Brain pericyte (primary cell): ENCODE measurements at regions not wholly inside any gene's neighbourhood (a gene's known extent, or its start where the extent isn't known, plus 50 kb on each side); places are given as distances from the start of the nearest gene placed in this dataset.

ENCODE experiments used
- DNase-seq: peaks from one replicate; pipeline ENCODE4 v3.0.0-alpha.2; 2012; ENCODE audit warnings: low read depth, low spot score

DNA sequence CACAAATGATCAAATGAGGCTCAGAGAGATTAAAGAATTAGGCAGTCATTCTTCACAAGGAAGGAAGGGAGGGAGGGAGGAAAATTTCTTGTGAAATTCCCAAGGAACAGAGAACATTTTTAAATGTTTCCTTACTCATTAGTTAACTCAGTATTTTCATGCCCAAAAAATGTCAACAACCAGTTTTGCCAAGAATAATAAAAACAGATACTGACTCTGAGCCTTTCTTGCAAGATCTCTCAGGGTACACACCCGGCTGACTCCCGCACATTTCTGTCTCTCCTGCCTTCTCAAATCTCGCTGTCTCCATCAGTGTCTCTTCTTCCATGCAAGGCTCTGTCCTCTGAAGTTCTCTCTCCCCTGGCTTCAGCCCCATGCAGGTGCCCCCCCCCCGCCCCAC lies 265.9 kb downstream of the TJP1 start:
- no peak for DNase-seq

DNA sequence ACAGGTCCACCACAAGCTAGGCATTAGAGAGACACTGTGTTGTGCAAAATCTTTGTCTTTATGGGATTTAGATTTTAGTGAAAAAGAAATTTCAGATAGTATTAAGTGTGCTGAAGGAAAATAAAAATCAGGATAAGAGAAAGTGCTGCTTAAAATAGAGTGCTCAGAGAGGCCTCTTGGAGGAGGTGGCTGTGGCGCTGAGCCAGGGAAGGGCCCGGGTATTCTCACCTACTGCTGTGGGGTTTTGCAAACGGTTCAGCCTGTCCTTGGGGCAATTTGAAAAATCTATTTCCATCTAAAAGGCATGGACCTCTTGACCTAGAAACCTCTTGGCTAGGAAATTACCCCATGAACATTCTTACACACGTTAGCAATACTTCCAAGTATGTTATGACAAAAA lies 267.7 kb downstream of the TJP1 start:
- no peak for DNase-seq

DNA sequence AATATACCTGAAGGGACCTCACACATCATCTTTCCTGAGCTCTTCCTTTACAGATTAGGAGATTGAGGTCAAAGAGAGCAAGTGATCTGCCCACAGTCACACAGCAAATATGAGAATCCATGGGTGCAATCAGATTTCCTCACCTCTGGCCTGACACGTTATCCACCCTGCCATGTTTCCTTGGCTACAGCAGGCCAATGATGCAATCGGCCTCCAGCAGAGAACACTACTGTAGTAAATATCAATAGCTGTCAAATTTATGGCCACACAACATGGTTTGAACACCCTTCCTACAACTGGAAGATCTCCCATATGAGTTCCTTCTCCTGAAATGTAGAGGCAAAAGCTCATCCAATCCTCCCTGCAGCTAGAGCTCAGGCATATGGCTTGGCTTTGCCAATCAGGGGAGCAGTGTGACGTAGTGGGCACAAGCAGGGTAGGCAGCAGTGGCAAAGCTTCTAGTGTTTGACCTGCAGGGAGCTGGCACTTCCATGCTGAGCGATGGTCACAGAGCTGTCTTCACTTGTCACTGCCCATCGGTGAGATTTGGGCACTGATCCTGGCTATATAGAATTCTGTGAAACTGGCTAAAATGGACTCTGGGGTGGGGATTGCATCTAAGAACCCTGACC lies 271.3 kb downstream of the TJP1 start:
- DNase-seq: no peak

DNA sequence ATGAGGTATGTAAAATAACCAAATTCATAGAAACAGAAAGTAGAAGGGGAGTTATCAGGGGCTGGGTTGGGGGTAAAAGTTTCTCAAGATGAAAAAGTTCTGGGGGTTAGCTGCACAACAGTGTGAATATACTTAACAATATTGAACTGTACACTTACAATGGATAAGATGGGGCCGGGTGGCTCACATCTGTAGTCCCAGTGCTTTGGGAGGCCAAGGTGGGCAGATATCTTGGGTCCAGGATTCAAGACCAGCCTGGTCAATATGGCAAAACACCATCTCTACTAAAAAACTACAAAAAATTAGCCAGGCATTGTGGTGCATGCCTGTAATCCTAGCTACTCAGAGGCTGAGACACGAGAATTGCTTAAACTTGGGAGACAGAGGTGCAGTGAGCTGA lies 274.3 kb downstream of the TJP1 start:
- DNase-seq: no peak

DNA sequence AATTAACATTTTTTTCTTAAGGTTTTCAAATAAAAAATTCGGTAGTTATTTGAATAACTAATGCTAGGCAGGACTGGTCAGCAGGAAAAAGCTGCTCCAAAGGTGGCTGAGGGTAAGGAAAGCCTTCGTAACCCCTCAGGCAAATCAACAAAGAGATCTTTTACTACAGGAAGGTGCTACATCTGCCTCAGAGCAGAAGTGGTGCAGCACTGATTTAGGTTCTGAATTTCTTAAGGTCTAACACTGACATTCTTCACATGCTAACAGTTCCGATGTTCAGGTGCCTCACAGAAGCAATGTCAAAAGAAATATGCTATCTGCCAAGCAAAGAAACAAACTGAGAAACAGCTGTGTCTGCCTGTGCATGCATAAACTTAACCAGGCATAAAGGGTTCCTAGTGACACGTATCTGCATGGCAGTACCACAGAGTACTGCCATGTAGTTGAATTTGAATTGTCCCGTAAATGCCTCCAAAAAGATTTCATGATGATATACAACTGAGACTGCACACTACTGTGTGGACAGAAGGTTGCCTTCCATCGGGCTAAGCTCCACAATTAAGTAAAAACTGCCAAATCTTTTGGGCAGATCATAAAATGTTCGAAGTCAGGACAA lies 275.0 kb upstream of the NSMCE3 start:
- no peak for DNase-seq

DNA sequence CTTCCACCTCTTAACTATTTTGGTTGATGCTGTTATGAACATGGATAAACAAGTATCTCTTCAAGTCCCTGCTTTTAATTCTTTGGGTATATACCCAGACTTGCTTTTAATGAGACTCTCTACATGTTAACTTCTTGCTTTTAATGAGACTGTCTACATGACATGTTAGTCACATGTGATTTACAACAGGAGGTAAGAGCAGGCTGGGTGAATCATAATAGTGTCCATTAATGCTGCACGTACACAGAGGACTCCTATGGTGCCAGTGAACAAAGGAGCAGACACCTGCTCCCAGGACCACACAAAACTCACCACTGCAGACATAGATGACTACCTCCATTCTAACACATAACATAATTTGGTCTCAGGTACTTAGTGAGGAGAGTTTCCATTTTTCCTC lies 273.4 kb upstream of the NSMCE3 start:
- no peak for DNase-seq

DNA sequence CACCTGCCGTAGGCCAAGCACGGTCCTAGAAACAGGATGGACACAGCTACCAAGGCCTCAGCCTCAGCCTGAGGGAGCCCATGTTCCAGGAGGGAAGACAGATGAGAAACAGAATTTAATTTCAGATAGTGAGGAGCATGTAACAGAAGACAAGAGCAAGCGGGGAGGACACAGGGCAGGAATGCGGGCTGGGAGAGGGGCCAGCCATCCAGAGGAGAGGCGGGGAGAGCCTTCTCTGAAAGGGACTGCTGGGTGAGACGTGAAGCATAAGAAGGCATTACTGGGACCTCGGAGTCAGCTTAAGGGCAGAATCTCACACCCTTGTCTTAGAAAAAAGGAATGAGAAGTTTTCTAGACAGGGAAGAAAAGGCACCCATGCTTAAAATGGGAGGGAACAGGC lies 271.7 kb upstream of the NSMCE3 start:
- no peak for DNase-seq

DNA sequence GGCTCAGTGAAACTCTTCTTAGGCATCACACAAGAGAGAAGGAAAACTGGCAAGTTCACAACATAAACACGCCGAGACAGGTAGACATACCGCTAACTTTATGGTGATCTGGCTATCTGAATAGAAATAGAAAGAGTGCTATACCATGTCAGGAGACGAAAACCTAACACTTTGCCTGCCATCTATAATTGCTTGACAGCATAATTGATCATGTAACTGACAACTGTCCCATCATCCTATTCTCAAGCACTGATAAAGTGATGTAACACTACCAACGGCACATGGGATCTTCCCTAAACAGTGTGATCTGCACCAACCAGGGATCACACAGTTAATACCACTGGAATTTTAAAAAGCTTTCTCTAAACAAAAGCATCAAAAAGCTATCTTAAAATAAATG lies 270.9 kb upstream of the NSMCE3 start:
- DNase-seq: no peak

DNA sequence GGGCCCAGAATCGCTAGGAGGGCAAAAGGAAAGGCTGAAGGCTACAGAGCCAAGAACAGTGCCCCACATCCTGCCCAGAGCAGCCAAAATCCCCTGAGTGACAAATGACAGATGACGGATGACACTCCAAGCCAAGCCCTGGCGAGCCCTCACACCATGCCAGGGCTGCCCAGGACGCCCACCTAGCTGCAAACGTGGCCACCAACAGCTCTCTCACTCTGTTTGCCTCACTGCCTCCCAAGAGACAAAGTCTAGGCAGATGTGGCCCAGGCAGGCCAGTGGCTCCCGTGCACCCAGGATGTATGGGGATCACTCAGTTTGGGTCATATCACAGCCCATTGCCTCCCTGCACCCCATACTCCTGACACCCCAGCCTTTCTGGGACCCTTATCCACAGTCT lies 270.1 kb upstream of the NSMCE3 start:
- DNase-seq: no peak

DNA sequence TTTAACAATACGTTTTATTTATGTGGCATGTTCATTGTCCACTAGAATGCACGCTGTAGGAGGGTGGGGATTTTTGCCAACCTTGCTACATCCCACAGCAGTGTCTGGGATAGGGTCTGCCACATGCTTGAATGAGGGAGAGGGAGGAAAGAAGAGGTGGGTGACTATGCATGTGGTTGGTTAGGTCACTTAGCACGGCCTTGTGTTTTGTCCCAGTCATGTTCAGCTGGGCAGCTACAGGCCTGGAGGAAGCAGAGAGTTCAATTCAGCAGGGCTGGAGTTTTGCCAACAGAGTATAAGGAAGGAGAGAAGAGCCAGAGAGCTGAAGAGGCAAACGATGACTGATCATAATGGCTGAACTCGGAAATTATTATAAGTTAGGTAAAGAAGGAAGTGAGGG lies 268.4 kb upstream of the NSMCE3 start:
- DNase-seq: no peak

DNA sequence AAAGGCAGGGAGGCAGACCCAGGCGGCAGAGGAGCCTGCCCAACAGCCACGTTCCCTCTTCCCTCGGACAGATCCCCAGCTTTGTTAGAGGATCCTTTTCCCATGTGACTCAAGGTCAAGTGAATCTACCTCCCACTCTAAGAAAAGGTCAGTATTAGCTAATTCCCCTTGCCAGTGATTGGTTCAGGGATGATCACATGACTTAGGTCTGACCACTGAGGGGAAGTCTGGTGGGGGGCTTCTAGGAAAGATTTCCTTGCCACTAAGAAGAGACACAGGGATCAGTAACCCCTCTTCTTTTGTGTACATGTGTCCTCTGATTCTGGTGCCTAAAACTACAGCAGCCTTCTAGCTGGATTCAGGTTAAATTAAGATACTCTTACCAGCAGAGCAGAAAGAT lies 266.3 kb upstream of the NSMCE3 start:
- no peak for DNase-seq

DNA sequence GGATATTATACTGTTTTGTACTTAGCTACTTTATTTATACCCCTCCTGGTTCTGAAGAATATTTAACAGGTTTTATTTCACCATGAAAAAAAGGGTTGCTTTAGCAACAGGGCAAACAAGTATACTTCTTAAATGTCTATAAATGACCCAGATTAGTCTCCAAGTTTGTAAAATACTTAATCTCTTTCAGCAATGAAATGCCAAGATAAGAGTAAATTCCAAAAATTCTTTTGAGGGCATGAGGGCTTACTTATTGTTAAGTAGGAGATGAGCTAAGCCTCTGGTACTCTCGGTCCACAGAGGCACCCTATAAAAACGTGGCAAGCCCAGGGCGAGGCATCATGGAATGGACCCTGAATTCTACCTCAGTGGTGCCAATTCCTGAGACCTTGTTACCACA lies 264.8 kb upstream of the NSMCE3 start:
- no peak for DNase-seq

DNA sequence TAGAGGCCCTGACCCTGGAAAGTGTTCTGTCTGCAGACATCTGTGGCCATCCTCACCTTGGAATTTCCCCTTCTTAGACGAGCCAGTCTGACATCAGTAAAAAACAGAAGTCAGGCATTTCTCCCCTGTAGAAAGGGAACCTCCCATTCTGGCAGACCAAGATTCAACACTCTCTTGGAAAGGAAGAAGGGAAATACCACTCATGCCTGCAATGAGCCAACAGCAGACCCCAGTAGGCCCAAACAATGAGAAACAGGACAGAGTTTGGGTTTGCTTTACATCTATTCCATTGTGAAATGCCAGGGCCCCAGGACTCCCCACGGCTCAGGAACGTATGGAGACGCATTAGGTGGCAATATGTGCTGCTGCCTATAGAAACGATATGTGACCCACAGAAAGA lies 264.0 kb upstream of the NSMCE3 start:
- no peak for DNase-seq

DNA sequence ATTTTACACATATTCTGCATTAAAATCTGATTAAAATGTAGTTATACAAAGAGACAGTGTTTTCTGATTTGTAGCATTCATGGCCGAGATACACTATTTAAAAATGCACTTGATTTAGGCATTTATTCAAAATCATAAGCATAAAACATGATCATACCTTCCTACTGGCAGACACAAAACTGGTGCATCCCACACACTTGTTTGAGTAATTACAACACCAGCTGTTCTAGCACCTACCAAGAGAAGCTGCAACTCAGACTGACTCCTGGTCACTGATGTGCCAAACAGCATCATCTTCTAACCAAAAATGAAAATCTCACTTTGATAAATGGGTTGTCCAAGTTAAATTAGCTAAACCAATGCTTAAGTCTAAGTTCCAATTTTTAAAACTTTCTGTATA lies 262.7 kb upstream of the NSMCE3 start:
- DNase-seq: no peak

DNA sequence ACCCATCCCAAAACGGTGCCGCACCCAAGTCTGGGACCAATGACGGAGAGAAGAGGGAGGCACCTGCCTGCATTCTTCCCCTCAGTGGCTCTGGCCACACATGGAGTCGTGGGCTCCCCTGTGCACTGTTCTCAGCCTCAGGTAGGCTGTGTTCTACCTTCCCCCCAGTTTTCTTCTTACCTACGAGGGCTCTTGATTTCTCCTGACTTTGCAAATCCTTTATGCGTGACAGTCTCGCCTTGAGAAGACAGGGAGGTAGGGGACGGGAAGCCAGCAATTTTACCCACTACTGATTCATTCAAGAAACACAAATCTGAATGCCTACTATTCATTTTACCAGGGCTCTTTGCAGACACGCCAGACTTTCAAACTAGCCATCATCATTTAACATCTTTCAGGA lies 261.3 kb upstream of the NSMCE3 start:
- no peak for DNase-seq

DNA sequence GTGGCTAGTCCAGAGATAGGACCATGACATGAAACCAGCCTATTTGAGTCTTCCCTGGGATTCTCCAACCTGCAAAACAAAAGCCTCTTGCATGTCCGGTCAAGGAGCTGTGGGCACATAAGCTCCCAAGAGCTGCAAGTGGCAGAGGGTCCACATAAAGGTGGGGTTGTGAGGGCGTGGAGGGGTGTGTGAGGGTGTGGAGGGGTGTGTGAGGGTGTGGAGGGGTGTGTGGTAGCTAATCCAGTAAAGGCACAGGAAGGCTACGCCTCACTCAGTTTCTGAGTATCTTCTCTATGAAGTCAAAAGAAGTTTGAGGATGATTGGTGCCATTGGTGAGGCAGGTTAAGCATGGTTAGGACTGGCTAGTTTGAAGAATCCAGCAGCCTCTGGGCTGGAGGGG lies 259.4 kb upstream of the NSMCE3 start:
- DNase-seq: no peak

DNA sequence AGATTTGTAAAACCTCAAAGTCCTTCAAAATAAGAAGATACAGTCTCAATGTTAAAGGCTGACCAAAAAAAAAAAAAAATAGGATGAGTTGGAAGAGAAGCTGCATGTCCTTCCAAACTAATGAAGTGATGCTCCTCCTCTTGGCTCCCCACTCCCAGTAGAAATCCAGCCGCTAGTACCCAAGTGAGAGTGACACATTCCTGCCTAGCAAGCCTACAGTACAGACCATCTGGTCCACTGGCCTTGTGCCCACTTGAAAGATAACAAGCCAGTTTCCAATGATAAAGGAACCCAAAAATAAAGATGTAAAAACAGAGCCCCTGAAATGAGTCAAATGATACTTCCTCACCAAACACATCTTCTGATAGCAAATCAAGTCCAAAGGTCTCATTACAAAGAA lies 258.7 kb upstream of the NSMCE3 start:
- DNase-seq: no peak

DNA sequence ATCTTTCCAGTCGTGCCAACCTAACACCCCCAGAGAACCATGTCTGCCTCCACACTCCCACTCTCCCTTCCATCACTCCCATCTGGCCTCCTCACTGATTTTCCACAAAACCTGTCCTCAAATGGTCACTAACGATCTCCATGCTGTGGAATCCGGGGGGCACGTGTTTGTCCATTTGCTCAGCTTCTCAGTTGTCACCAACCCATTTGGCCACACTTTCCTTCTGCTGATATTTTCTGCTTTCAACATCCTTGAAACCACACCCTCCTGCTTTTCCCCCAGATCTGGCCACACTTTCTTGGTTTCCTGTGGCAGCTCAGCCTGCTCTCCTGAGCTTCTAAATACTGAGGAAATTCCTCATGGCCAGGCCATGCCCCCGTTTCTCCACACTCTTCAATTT lies 257.2 kb upstream of the NSMCE3 start:
- no peak for DNase-seq

DNA sequence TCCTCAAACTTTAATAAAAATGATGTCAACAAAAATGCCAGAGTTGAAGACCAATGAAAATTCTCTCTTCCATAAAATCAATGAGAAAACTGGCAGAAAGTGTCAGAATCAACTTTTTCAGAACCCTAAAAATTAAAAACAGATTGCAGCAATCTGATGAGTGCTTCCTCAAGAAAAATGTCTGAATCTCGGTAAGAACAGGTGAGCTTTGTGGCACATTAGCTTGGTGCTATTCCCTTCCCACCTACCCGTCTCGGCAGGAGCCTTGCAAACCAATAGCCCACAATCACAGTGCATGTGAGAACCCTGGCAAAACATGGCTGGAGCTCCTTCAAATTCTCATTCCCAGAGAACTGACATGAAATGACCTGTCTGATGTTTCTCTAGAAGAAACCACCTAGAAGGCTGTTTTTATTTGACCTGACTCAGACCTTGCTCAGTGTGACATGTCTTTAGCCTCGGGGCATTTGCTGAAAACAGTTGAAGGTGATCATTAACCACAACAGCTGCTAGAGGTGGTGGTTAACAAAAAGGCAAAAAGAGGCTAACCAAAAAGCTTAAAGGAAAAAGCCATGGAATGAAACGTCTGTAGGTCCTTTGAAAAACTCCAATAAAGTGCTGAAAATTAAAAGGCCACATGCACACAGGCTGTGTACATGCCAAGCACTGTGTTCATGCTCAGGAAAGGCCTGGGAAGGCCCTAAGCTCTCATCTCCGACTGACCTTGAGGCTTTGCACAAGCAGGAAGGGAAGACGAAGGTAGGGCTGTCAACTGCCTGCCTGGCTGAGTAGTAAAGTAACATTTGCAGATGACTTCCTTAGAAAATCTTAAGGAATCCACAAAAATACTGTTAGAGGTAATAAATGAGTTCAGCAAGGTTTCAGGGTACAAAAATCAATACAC lies 253.0 kb upstream of the NSMCE3 start:
- DNase-seq: no peak

DNA sequence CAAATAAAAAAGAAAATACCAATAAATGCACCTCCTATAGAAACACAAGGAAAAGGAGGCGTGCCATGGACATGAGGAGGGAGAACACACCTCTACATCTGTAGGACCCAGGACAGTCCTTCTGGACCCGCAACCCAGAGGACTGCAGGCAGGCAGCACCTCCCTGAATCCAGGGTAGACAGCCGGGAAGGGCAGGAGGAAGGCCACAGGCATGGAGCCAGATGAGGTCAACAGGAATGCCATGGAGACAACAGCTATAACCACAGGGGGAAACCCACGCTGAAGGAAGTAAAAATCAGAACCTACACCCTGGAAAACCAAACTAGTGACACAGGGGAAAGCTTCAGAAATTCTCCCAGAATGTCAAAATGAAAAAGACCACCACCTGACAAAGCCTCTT lies 248.8 kb upstream of the NSMCE3 start:
- no peak for DNase-seq

DNA sequence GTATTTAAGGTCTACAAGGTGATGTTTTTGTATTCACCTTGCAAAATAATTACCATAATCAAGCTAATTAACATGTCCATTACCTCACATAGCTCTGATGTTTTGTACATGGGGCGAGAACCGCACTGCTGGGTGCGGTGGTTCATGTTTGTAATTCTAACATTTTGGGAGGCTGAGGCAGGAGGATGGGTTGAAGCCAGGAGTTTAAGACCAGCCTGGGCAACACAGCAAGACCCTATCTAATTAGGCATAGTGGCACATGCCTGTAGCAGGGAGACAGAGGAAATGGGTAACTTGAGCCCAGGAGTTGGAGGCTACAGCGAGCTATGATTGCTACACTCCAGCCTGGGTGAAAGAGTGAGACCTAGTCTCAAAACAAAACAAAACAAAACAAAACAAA lies 248.2 kb upstream of the NSMCE3 start:
- no peak for DNase-seq

DNA sequence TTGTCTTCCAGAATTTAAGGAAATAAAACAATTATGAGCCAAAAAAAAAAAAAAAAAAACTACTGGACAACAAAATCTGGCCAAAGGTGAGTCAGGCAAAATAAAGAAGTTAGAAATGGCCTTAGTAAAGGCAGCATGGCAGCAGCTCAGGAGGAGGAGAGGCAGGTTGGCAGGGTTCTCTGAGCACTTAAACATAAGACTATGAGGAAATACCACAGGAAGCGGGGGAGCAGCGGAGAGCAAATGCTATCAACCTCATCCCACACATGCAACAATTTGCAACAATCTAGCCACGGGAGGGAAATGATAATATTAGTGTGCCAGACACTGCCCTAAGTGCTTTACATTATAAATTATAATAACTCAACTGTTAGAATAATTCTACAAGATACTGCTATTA lies 247.3 kb upstream of the NSMCE3 start:
- no peak for DNase-seq

DNA sequence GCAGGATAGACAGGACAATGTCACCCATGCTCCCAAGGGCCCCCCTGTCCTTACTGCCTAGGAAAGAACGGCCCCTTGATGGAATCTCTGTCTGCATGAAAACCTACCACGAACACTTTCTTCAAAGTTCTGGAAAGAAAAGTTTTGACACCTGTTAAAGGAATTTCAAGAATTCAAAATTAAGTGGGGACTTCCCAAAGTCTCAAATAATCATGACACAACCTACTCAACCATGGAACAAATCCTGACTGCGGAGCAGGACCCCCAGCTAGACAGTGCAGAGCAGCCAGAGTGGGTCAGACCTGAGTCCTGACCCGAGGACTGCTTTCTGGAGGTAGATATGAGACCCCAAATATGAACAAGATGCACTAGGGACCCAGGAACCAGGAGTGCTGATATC lies 245.3 kb upstream of the NSMCE3 start:
- no peak for DNase-seq
